HL-60 (cell line): ENCODE measurements at regions not wholly inside any gene's neighbourhood (a gene's known extent, or its start where the extent isn't known, plus 50 kb on each side); places are given as distances from the start of the nearest gene placed in this dataset.

ENCODE experiments used
- POLR2AphosphoS5 ChIP-seq: IDR thresholded peaks from 2 replicates; pipeline ENCODE4 v1.6.1; 2012; ENCODE audit warnings: low read depth
- SPI1 ChIP-seq: IDR thresholded peaks from 2 replicates; pipeline ENCODE4 v1.6.1; 2012; ENCODE audit warnings: low read depth, mild to moderate bottlenecking, borderline replicate concordance
- TF ChIP-seq, protein P1 (sequence below): IDR thresholded peaks from one replicate; pipeline ENCODE4 v1.5.1; 2011; ENCODE audit warnings: low read length, control low read depth, inconsistent platforms; ENCODE audit not compliant: insufficient read depth

GRCh38 chr2:37838541-37839167, 86.4 kb upstream of the RMDN2 start:
- TF ChIP-seq, protein P1, sequence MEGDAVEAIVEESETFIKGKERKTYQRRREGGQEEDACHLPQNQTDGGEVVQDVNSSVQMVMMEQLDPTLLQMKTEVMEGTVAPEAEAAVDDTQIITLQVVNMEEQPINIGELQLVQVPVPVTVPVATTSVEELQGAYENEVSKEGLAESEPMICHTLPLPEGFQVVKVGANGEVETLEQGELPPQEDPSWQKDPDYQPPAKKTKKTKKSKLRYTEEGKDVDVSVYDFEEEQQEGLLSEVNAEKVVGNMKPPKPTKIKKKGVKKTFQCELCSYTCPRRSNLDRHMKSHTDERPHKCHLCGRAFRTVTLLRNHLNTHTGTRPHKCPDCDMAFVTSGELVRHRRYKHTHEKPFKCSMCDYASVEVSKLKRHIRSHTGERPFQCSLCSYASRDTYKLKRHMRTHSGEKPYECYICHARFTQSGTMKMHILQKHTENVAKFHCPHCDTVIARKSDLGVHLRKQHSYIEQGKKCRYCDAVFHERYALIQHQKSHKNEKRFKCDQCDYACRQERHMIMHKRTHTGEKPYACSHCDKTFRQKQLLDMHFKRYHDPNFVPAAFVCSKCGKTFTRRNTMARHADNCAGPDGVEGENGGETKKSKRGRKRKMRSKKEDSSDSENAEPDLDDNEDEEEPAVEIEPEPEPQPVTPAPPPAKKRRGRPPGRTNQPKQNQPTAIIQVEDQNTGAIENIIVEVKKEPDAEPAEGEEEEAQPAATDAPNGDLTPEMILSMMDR = no peak
- TF ChIP-seq POLR2AphosphoS5 (no peak), SPI1 (no peak)
